Loucy (cell line): ENCODE measurements at regions not wholly inside any gene's neighbourhood (a gene's known extent, or its start where the extent isn't known, plus 50 kb on each side); places are given as distances from the start of the nearest gene placed in this dataset.

Experiments used
- H2AFZ ChIP-seq: fragments of 200-600 bp; sonication (generic); 2 replicates; pipeline ENCODE4 v1.6.0; 2016; ENCODE audit warnings: antibody characterized with exemption, mild to moderate bottlenecking, low read length, moderate library complexity
- H3F3A ChIP-seq: fragments of 200-600 bp; 2 replicates; pipeline ENCODE4 v1.6.0; 2016; ENCODE audit warnings: antibody characterized with exemption, low read depth, mild to moderate bottlenecking
- H3K27me3 ChIP-seq: fragments of 200-600 bp; sonication (generic); 2 replicates; pipeline ENCODE4 v1.6.1; 2014; ENCODE audit warnings: low read length, mild to moderate bottlenecking; ENCODE audit not compliant: insufficient read depth, poor library complexity, severe bottlenecking
- H3K36me3 ChIP-seq: fragments of 200-600 bp; sonication (generic); 2 replicates; pipeline ENCODE4 v1.6.1; 2016; ENCODE audit warnings: low read length; ENCODE audit not compliant: insufficient read depth
- H3K4me1 ChIP-seq: fragments of 200-600 bp; sonication (generic); 2 replicates; pipeline ENCODE4 v1.5.1; 2014; ENCODE audit warnings: low read length, mild to moderate bottlenecking; ENCODE audit not compliant: insufficient read depth, poor library complexity, severe bottlenecking
- H3K4me2 ChIP-seq: fragments of 200-600 bp; sonication (generic); 2 replicates; pipeline ENCODE4 v1.6.0; 2014; ENCODE audit warnings: antibody characterized with exemption, low read length, low read depth, mild to moderate bottlenecking; ENCODE audit not compliant: poor library complexity, severe bottlenecking
- H3K4me3 ChIP-seq: fragments of 200-600 bp; sonication (generic); 2 replicates; pipeline ENCODE4 v1.5.1; 2014; ENCODE audit warnings: low read length, mild to moderate bottlenecking, mixed read lengths; ENCODE audit not compliant: poor library complexity, severe bottlenecking
- H3K79me2 ChIP-seq: fragments of 200-600 bp; sonication (generic); 2 replicates; pipeline ENCODE4 v1.6.1; 2014; ENCODE audit warnings: low read length; ENCODE audit not compliant: insufficient read depth
- H3K9ac ChIP-seq: fragments of 200-600 bp; sonication (generic); 2 replicates; pipeline ENCODE4 v1.6.0; 2014; ENCODE audit warnings: mild to moderate bottlenecking, low read depth, low read length, moderate library complexity; ENCODE audit not compliant: poor library complexity, severe bottlenecking
- H3K9me2 ChIP-seq: fragments of 200-600 bp; sonication (generic); replicated peaks from 2 replicates; pipeline ENCODE4 v1.6.1; 2016; ENCODE audit warnings: low read depth, low read length, mixed read lengths
- H3K9me3 ChIP-seq: fragments of 200-600 bp; sonication (generic); 2 replicates; pipeline ENCODE4 v1.6.1; 2014; ENCODE audit warnings: mild to moderate bottlenecking, antibody characterized with exemption, low read length, low read depth; ENCODE audit not compliant: insufficient read depth
- H4K20me1 ChIP-seq: fragments of 200-600 bp; sonication (generic); 2 replicates; pipeline ENCODE4 v1.6.0; 2014; ENCODE audit warnings: antibody characterized with exemption, low read length, mild to moderate bottlenecking; ENCODE audit not compliant: insufficient read depth, poor library complexity, severe bottlenecking
- CTCF ChIP-seq: fragments of 200-600 bp; sonication (generic); conservative IDR thresholded peaks from 2 replicates; pipeline ENCODE4 v1.5.1; 2014; ENCODE audit warnings: mild to moderate bottlenecking, antibody characterized with exemption, low read length
- EZH2phosphoT487 ChIP-seq: fragments of 200-600 bp; IDR thresholded peaks from 2 replicates; pipeline ENCODE4 v1.6.1; 2018; ENCODE audit warnings: antibody characterized with exemption, mild to moderate bottlenecking, moderate library complexity, borderline replicate concordance

GRCh38 chr10:4546931-4547330 lies 279.1 kb upstream of the AKR1E2 start:
- Histone ChIP-seq H3K9me3 (no peaks in the 10 kb centered on the region), H3K4me1 (no peaks in the 10 kb centered on the region), H3K9me2 (no peaks in the 10 kb centered on the region), H4K20me1 (no peaks in the 10 kb centered on the region), H3K9ac (no peak overlapping the region), H3K36me3 (no peaks in the 10 kb centered on the region), H3K4me3 (no peak overlapping the region), H3K27me3 (no peaks in the 10 kb centered on the region), H3K79me2 (no peaks in the 10 kb centered on the region), H3F3A (no peaks in the 10 kb centered on the region), H3K4me2 (no peak overlapping the region), H2AFZ (no peak overlapping the region)
- TF ChIP-seq EZH2phosphoT487 (no peak), CTCF (no peak)

GRCh38 chr10:4546500-4546899 lies 279.5 kb upstream of the AKR1E2 start:
- no peak overlapping the region for H2AFZ ChIP-seq
- no peak overlapping the region for H3K4me2 ChIP-seq

GRCh38 chr10:4545062-4545461 lies 280.9 kb upstream of the AKR1E2 start:
- TF ChIP-seq EZH2phosphoT487 (no peak), CTCF (no peak)
- Histone ChIP-seq H3F3A (no peaks in the 10 kb centered on the region), H3K9me2 (no peaks in the 10 kb centered on the region), H3K4me3 (no peak overlapping the region), H3K9me3 (no peaks in the 10 kb centered on the region), H3K4me1 (no peaks in the 10 kb centered on the region), H3K9ac (no peak overlapping the region), H3K36me3 (no peaks in the 10 kb centered on the region), H4K20me1 (no peaks in the 10 kb centered on the region), H3K79me2 (no peaks in the 10 kb centered on the region), H3K4me2 (no peak overlapping the region), H3K27me3 (no peaks in the 10 kb centered on the region), H2AFZ (no peak overlapping the region)

More at GRCh38 chr10:4546500-4546899, 279.5 kb upstream of the AKR1E2 start:
- no peaks in the 10 kb centered on the region for H3K27me3 ChIP-seq
- no peaks in the 10 kb centered on the region for H3K36me3 ChIP-seq
- no peaks in the 10 kb centered on the region for H3K4me1 ChIP-seq
- H3K9me2 ChIP-seq: no peaks in the 10 kb centered on the region
- TF ChIP-seq CTCF (no peak), EZH2phosphoT487 (no peak)
- no peak overlapping the region for H3K4me3 ChIP-seq
- H3K79me2 ChIP-seq: no peaks in the 10 kb centered on the region
- no peaks in the 10 kb centered on the region for H3K9me3 ChIP-seq
- H3K9ac ChIP-seq: no peak overlapping the region
- no peaks in the 10 kb centered on the region for H3F3A ChIP-seq
- no peaks in the 10 kb centered on the region for H4K20me1 ChIP-seq
